ENCODE measurements at regions not wholly inside any gene's neighbourhood (a gene's known extent, or its start where the extent isn't known, plus 50 kb on each side); places are given as distances from the start of the nearest gene placed in this dataset.
"Not testable (repeated sequence)": the region's sequence is repeated elsewhere in the genome, so short reads cannot be mapped to it uniquely, and the experiment has no call there.

DNA sequence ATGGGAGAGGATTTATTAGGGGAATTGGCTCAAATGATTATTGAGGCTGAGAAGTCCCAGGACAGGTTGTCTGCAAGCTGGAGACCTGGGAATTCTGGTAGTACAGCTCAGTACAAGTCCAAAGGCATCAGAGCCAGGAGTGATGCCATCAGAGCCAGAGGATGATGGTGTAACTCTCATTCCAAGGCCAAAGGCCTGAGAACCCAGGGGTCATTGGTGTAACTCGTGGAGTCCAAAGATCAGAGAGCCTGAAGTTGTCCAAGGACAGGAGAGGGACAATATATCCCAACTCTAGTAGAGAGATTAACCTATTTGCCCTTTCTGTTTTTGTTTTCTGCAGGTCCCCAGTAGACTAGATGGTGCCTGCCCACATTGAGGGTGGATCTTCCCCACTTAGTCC lies 134.3 kb downstream of the MAP3K21 start:
- H3K36me3 Mint-ChIP-seq (ENCODE audit: low read depth), result no peaks in the 10 kb centered on the region
- ATAC-seq (no peak), DNase-seq (no peak)
- no peak overlapping the region for H3K27ac Mint-ChIP-seq
- H3K27me3 Mint-ChIP-seq, result peaks cover 3% of the 10 kb centered on the region
- H3K4me3 Mint-ChIP-seq, result no peak overlapping the region
- H3K9me3 Mint-ChIP-seq, result no peaks in the 10 kb centered on the region
- no peaks in the 10 kb centered on the region for H3K4me1 Mint-ChIP-seq

DNA sequence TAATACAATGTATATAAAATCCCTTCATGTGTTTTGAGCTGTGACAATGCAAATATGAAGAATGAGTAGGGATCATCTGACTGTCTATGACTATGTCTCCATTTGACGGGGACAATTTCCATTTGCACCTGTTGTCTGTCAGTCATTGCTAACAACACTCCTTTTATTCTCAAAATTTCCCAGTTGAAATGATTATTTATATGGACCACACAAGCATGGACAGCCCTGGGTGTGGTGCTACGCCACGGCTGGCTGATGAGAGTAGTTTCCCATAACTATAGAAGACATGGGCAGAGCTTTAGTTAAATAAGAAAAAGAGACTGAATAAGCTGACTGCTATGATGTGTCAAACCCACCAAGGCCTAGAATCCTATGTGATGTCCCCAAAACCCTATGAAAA lies 135.8 kb downstream of the MAP3K21 start:
- ATAC-seq, result no peak
- H3K36me3 Mint-ChIP-seq (ENCODE audit: low read depth), result no peaks in the 10 kb centered on the region
- H3K4me3 Mint-ChIP-seq, result no peak overlapping the region
- H3K9me3 Mint-ChIP-seq, result no peaks in the 10 kb centered on the region
- H3K4me1 Mint-ChIP-seq, result no peaks in the 10 kb centered on the region
- no peak overlapping the region for H3K27ac Mint-ChIP-seq
- no peak for DNase-seq
- H3K27me3 Mint-ChIP-seq, result peaks cover 3% of the 10 kb centered on the region

DNA sequence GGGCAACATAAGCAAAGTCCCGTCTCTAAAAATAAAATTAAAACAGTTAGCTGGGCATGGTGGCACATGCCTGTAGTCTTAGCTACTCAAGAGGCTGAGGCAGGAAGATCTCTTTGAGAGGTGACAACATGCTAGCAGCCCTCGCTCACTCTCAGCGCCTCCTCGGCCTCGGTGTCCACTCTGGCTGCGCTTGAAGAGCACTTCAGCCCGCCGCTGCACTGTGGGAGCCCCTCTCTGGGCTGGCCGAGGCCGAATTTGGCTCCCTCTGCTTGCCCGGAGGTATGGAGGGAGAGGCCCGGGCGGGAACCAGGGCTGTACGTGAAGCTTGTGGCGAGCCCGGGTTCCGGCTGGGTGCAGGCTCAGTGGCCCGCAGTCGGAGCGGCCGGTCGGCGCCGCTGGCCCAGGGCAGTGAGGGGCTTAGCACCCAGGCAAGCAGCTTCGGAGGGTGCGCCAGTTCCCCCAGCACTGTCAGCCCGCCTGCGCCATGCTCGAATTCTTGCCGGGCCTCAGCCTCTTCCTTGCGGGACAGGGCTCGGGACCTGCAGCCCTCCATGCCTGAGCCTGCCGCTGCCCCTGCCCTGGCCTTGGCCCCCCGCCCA lies 138.3 kb downstream of the MAP3K21 start:
- H3K9me3 Mint-ChIP-seq, result no peaks in the 10 kb centered on the region
- H3K27ac Mint-ChIP-seq, result no peak overlapping the region
- no peak for DNase-seq
- no peak overlapping the region for H3K4me3 Mint-ChIP-seq
- peaks cover 3% of the 10 kb centered on the region for H3K27me3 Mint-ChIP-seq
- ATAC-seq, result no peak
- no peaks in the 10 kb centered on the region for H3K4me1 Mint-ChIP-seq
- H3K36me3 Mint-ChIP-seq (ENCODE audit: low read depth), result no peaks in the 10 kb centered on the region

DNA sequence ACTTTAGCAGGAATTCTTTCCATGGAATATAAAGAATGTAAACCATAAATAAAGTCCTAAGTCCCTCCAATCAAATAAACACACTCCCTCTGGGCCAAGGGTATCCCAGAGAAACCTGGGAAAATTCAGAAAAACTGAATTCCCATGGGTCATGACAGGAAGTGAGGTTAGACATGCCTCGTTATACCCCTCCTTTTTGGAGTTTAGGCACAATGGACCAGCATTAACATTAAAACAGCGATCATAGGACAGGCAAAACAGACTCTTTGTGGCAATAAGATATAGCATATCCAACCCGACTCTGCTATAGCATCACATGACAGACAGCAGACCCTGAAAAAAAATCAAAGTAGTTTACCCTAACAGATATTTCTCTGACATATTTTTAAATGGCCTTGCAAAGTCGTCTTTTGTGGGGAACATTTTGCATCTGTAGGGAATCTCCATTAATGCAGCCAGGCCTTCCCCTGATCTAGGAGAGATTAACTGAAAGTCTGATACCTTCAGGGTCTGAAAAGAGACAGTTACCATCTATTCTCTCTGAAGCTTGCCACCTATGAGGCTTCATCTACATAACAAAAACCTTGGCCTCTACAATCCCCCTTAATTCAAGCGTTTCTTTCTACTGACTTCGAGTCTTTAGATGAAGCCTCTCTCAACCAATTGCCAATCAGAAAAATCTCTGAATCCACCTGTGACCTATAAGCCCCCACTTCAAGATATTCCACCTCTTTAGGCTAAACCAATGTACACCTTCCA lies 143.0 kb upstream of the KCNK1 start:
- Mint-ChIP-seq H3K4me1 (no peaks in the 10 kb centered on the region), H3K9me3 (no peaks in the 10 kb centered on the region), H3K27me3 (peaks cover 2% of the 10 kb centered on the region), H3K4me3 (no peak overlapping the region), H3K36me3 (ENCODE audit: low read depth) (no peaks in the 10 kb centered on the region), H3K27ac (no peak overlapping the region)
- DNase-seq (no peak), ATAC-seq (no peak)

DNA sequence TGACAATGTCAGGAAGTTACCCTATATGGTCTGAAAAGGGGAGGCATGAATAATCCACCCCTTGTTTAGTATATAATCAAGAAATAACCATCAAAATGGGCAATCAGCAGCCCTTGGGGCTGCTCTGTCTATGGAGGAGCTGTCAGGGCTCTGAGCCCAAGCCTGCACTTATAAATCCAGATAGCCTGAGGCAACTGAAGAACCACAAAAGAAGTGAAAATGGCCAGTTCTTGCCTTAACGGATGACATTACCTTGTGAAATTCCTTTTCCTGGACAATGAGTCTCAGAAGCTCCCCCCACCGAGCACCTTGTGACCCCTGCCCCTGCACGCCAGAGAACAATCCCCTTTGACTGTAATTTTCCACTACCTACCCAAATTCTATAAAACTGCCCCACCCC lies 142.1 kb upstream of the KCNK1 start:
- H3K27ac Mint-ChIP-seq, ATAC-seq: not testable (repeated sequence)

DNA sequence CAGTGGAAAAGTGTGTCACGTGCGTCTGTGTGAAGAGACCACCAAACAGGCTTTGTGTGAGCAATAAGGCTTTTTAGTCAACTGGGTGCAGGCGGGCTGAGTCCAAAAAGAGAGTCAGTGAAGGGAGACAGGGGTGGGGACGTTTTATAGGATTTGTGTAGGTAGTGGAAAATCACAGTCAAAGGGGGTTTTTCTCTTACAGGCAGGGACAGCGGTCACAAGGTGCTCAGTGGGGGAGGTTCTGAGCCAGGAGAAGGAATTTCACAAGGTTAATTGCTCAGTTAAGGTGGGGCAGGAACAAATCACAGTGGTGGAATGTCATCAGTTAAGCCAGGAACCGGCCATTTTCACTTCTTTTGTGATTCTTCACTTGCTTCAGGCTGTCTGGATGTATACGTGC lies 141.1 kb upstream of the KCNK1 start:
- H3K27me3 Mint-ChIP-seq; H3K36me3 Mint-ChIP-seq (ENCODE audit: low read depth); H3K27ac Mint-ChIP-seq; DNase-seq; H3K9me3 Mint-ChIP-seq; H3K4me3 Mint-ChIP-seq; H3K4me1 Mint-ChIP-seq; ATAC-seq: not testable (repeated sequence)

More for the DNA sequence above, 142.1 kb upstream of the KCNK1 start:
- not testable (repeated sequence) for H3K36me3 Mint-ChIP-seq (ENCODE audit: low read depth); H3K4me3 Mint-ChIP-seq; H3K4me1 Mint-ChIP-seq; H3K27me3 Mint-ChIP-seq; H3K9me3 Mint-ChIP-seq; DNase-seq

DNA sequence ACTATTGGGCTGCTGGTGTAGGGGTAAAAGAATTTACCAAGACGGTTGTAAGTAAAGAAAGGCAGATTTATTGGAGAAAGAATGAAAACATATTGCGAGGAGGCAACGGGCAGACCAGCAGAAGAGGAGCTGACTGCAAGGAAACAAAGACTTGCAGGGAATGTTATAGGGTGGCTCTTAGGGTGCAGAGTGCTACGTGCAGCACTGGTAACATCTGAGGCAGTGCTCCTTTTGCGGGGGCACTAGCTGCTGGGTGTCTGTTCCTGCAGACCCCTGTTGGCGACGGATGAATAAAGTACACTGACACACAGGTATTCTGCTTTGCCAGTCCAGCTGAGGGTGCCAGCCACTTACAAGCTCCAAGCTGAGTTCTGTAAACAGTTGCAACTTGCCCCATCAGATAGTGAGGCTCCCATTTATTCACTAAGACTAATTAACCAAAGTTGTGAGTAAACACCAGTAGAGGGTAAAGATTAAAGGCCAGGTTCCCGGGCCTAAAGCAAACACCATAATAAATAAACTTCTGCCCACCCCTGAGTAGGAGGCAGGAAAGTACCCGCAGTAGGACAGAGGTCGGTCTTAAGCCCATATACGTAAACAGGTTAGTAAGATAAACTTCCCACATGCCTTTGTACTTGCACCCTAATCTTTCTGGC lies 140.2 kb upstream of the KCNK1 start:
- Mint-ChIP-seq H3K4me1 (no peaks in the 10 kb centered on the region), H3K27ac (no peak overlapping the region), H3K4me3 (no peak overlapping the region), H3K27me3 (no peaks in the 10 kb centered on the region), H3K36me3 (ENCODE audit: low read depth) (no peaks in the 10 kb centered on the region), H3K9me3 (no peaks in the 10 kb centered on the region)
- ATAC-seq (no peak), DNase-seq (no peak)

DNA sequence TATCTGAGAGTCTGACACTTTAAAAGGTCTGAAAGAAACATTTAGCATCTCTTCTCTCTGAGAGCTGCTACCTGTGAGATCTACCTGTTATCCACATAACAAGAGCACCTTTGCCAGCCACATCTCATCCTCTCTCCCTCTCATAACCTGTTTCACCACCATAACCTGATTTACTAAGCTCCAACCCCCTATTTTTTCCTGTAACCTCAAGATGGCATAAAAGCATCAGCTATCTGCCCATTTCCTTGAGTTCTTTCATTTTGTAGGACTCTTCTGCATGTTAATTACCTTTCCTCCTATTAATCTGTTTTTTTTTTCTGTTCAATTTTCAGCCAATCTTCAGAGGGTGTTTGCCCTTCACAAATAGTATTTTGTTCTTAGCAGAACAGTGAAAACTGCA lies 136.5 kb upstream of the KCNK1 start:
- no peak for ATAC-seq
- H3K27me3 Mint-ChIP-seq, result peaks cover 2% of the 10 kb centered on the region
- no peak overlapping the region for H3K27ac Mint-ChIP-seq
- H3K4me3 Mint-ChIP-seq, result no peak overlapping the region
- no peaks in the 10 kb centered on the region for H3K4me1 Mint-ChIP-seq
- H3K9me3 Mint-ChIP-seq, result no peaks in the 10 kb centered on the region
- DNase-seq, result no peak
- H3K36me3 Mint-ChIP-seq (ENCODE audit: low read depth), result no peaks in the 10 kb centered on the region

DNA sequence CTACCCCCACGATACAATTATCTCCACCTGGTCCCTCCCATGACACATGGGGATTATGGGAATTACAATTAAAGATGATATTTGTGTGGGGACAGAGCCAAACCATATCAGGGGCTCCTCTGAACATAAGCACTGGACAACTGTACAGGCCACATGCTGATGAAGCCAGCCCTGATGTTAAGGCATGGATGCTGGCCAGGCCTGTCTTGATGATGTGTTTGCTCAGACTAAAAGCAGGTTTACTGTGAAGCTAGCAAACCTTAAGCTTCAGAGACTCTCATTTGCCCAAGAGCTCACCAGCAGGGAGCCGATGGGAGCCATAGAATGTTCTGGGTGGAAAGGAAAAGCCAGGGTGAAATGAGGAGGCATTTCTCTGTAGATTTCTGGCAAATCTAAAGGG lies 135.3 kb upstream of the KCNK1 start:
- H3K27me3 Mint-ChIP-seq, result peaks cover 2% of the 10 kb centered on the region
- no peaks in the 10 kb centered on the region for H3K36me3 Mint-ChIP-seq (ENCODE audit: low read depth)
- H3K27ac Mint-ChIP-seq, result no peak overlapping the region
- H3K4me3 Mint-ChIP-seq, result no peak overlapping the region
- H3K4me1 Mint-ChIP-seq, result no peaks in the 10 kb centered on the region
- ATAC-seq (no peak), DNase-seq (no peak)
- no peaks in the 10 kb centered on the region for H3K9me3 Mint-ChIP-seq

DNA sequence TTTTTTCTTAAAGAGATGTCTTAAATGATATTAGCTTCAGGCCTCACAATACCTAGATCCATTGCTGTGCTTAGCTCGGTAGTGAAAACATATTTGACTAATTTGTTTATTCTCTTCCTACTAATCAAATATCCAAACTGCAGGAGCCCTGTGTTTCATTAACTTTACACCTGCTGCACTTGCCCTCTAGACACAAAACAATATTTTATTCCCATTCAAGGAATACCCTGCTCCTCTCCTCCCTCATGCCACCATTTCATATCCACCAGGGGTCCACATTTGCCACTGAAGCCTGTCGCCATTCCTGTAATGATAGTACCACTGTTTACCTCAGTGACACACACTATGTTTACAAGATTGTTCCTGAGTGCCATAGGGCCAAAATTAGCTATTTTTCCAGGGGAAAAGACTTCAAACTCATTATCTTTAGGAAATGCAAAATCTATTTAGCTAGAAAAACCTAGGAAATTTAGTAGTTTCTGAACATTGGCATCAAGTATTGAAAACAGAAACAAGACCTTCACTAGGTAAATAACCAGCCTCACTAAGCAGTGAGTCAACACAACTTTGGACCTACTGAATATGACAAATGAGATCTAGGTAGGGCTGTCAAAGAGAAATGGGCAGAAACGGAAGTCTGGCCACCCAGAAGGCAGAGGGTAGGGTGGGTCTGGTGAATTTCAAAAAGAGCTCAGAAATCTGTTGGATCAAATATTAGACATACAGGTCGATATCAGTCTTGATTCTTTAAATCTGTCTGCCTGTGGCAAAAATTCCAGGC lies 134.6 kb upstream of the KCNK1 start:
- H3K4me1 Mint-ChIP-seq, result no peaks in the 10 kb centered on the region
- H3K27me3 Mint-ChIP-seq, result peaks cover 4% of the 10 kb centered on the region

DNA sequence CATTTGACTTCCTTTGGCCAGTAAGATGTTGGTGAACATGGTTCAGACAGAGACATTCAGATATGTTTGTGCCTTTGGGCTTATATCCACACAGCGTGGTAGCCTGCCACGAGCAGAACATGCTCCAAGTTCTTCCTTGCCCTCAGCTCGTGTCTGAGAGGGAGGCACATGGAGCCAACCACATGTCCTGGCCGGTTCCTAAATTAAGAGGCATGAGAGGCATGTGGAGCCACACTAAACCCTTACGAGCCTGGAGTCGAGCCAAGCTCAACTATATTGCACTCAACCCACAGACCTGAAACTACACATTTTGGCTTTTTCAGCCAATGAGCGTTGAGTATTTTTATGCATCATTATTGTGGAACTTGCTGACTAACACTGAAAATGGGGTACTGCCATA lies 133.7 kb upstream of the KCNK1 start:
- no peaks in the 10 kb centered on the region for H3K9me3 Mint-ChIP-seq
- H3K4me1 Mint-ChIP-seq, result no peaks in the 10 kb centered on the region

More for the DNA sequence above, 134.6 kb upstream of the KCNK1 start:
- H3K4me3 Mint-ChIP-seq, result no peak overlapping the region
- H3K27ac Mint-ChIP-seq, result no peak overlapping the region
- H3K36me3 Mint-ChIP-seq (ENCODE audit: low read depth), result no peaks in the 10 kb centered on the region
- ATAC-seq (no peak), DNase-seq (no peak)
- no peaks in the 10 kb centered on the region for H3K9me3 Mint-ChIP-seq

DNA sequence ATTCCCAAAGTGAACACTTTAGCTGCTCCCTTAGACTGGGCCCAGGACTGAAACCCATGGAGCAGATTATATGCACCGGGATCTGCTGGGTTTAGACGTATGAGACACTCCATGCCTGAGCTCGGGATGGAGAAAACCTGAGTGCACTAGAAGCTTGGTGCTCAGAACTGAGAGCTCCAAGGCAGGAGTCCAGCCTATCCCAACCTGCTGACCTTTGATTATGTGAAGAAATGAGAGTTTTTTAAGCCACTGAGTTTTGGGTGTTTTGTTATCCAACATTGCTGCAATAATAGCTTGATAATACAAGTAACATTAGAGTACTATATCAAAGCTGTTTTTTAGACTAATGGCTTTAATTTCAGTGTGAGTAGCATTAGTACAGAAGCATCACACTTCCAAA lies 131.5 kb upstream of the KCNK1 start:
- no peaks in the 10 kb centered on the region for H3K9me3 Mint-ChIP-seq
- H3K4me3 Mint-ChIP-seq, result no peak overlapping the region
- DNase-seq (no peak), ATAC-seq (no peak)
- no peak overlapping the region for H3K27ac Mint-ChIP-seq
- no peaks in the 10 kb centered on the region for H3K36me3 Mint-ChIP-seq (ENCODE audit: low read depth)
- H3K27me3 Mint-ChIP-seq, result peaks cover 10% of the 10 kb centered on the region
- H3K4me1 Mint-ChIP-seq, result no peaks in the 10 kb centered on the region

More for the DNA sequence above, 133.7 kb upstream of the KCNK1 start:
- DNase-seq (no peak), ATAC-seq (no peak)
- Mint-ChIP-seq H3K27me3 (peaks cover 5% of the 10 kb centered on the region), H3K4me3 (no peak overlapping the region), H3K27ac (no peak overlapping the region), H3K36me3 (ENCODE audit: low read depth) (no peaks in the 10 kb centered on the region)

DNA sequence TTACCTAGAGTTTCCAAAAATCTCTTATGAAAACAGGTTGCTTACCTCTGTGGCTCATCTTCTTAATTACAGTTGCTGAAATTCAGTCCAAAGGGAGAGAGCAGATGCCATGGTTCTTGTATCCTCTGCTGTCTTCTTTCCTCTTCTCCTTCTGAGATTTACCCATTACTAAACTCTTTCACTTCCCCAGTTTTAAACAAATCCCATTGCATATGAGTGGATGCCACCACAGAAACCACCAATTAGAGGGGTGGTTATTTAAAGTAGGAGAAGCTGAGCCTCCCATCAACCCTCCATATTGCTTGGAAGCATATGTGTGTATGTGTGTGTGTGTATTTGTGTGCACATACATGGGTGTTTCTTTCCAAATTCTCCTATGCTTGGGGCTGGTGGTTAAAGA lies 128.5 kb upstream of the KCNK1 start:
- H3K36me3 Mint-ChIP-seq (ENCODE audit: low read depth), result no peaks in the 10 kb centered on the region

DNA sequence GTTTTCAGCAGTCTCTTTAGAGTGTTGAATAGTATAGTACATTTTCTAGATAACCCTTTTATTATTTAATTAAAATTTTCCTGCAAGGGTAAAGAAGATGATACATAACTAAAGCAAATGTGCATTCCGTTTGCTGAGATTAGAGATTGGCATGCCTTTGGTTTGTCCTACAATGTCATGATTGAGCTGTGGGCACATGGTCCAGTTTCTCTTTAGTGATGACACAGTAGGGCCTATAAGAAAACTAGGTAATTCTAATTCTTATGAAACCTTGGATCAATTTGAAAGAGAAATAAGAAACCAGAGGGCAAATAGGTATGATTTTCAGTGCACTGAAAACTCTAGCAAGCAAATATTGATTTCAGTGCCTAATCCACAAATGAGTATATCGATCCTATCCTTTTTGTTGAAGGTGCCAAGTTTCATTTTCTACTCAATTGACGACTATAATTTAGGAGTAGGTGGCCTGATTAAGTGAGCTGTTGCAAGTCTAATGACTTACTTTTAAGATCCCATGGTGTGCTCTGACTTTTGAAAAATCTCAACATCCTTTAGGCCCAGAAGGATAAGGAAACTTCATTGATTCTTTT lies 128.0 kb upstream of the KCNK1 start:
- Mint-ChIP-seq H3K4me1 (no peaks in the 10 kb centered on the region), H3K27ac (no peak overlapping the region), H3K27me3 (peaks cover 20% of the 10 kb centered on the region), H3K36me3 (ENCODE audit: low read depth) (no peaks in the 10 kb centered on the region), H3K4me3 (no peak overlapping the region), H3K9me3 (no peaks in the 10 kb centered on the region)
- no peak for DNase-seq
- ATAC-seq, result no peak

More for the DNA sequence above, 128.5 kb upstream of the KCNK1 start:
- no peak overlapping the region for H3K4me3 Mint-ChIP-seq
- no peaks in the 10 kb centered on the region for H3K9me3 Mint-ChIP-seq
- no peak overlapping the region for H3K27ac Mint-ChIP-seq
- DNase-seq (no peak), ATAC-seq (no peak)
- no peaks in the 10 kb centered on the region for H3K4me1 Mint-ChIP-seq
- H3K27me3 Mint-ChIP-seq, result peaks cover 20% of the 10 kb centered on the region
